Activated T-cell treated with anti-CD3 and anti-CD28 coated beads, Interleukin-2, amount 50 U/mL, for 72 hours (primary cell): ENCODE measurements at regions not wholly inside any gene's neighbourhood (a gene's known extent, or its start where the extent isn't known, plus 50 kb on each side); places are given as distances from the start of the nearest gene placed in this dataset.
A peak's percentile ranks its signal among the peaks of the same experiment; 100 is the strongest.
"Not testable (repeated sequence)": the region's sequence is repeated elsewhere in the genome, so short reads cannot be mapped to it uniquely, and the experiment has no call there.

Experiments used
- ATAC-seq, 2 donors: fragments of 150-1000 bp; cut with Tn5 transposase; replicated peaks in 1 of 2; 2 replicates each; pipeline ENCODE4 v1.10.0; 2021; ENCODE audit warnings: moderate library complexity in 2 of 2, mild to moderate bottlenecking in 1 of 2
- DNase-seq, 2 donors: peaks; one replicate each; pipeline ENCODE4 v3.0.0; 2021 to 2022; ENCODE audit warnings: mixed read lengths in 1 of 2
- H3K27ac Mint-ChIP-seq: one replicate; pipeline ENCODE4 v1.8.0; 2022; ENCODE audit warnings: mild to moderate bottlenecking, moderate library complexity, mixed read lengths
- H3K27me3 Mint-ChIP-seq: one replicate; pipeline ENCODE4 v1.8.0; 2022; ENCODE audit warnings: low read depth, mixed read lengths
- H3K36me3 Mint-ChIP-seq, 2 donors: one replicate each; pipeline ENCODE4 v1.8.0; 2022; ENCODE audit warnings: mixed read lengths in 2 of 2, mild to moderate bottlenecking in 1 of 2; ENCODE audit not compliant: insufficient read depth in 2 of 2
- H3K4me1 Mint-ChIP-seq: one replicate; pipeline ENCODE4 v1.8.0; 2022; ENCODE audit warnings: low read depth, mixed read lengths
- H3K4me3 Mint-ChIP-seq, 2 donors: one replicate each; pipeline ENCODE4 v1.8.0; 2022; ENCODE audit warnings: mild to moderate bottlenecking in 2 of 2, mixed read lengths in 2 of 2, moderate library complexity in 2 of 2
- H3K9me3 Mint-ChIP-seq, 2 donors: one replicate each; pipeline ENCODE4 v1.8.0; 2022; ENCODE audit warnings: mixed read lengths in 2 of 2

- DNase-seq (no peak), ATAC-seq (no peak)
- Mint-ChIP-seq H3K27me3 (no peaks in the 10 kb centered on the region), H3K36me3 (no peaks in the 10 kb centered on the region), H3K4me1 (no peaks in the 10 kb centered on the region), H3K27ac (no peak overlapping the region), H3K4me3 (no peak overlapping the region), H3K9me3 (no peaks in the 10 kb centered on the region)
These were observed 111.5 kb downstream of the PSAT1 start for GRCh38 chr9:78408388-78408787.

DNA sequence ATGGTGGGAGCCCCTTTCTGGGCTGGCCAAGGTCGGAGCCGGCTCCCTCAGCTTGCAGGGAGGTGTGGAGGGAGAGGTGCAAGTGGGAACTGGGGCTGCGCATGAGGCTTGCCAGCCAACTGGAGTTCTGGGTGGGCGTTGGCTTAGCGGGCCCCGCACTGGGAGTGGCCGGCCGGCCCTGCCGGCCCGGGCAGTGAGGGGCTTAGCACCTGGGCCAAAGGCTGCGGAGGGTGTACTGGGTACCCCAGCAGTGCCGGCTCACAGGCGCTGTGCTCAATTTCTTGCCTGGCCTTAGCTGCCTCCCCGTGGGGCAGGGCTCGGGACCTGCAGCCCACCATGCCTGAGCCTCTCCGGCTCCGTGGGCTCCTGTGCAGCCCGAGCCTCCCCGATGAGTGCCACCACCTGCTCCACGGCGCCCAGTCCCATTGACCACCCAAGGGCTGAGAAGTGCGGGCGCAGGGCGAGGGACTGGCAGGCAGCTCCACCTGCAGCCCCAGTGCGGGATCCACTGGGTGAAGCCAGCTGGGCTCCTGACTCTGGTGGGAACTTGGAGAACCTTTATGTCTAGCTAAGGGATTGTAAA lies 113.1 kb downstream of the PSAT1 start:
- not testable (repeated sequence) for H3K27me3 Mint-ChIP-seq, H3K27ac Mint-ChIP-seq, DNase-seq, H3K36me3 Mint-ChIP-seq, H3K4me3 Mint-ChIP-seq, ATAC-seq, H3K9me3 Mint-ChIP-seq, H3K4me1 Mint-ChIP-seq

DNA sequence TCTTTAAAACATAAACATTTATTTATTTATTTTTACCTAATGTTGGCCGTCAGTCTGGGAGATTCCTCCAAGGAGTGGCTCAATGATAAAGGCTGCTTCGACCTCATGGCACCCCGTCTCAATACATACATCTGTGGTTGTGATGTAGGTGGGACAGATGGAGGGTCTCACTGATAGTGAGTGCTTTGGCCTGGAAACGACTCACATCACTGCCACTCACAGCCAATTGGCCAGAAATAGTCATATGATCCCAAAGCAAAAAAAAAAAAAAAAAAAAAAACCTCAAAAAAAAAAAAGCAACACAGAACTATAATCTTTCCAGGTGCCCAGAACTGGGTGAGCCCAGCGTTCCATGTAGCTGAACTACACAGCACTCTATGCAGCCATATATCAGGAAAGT lies 125.4 kb downstream of the PSAT1 start:
- Mint-ChIP-seq H3K4me1 (no peaks in the 10 kb centered on the region), H3K4me3 (no peak overlapping the region), H3K36me3 (no peaks in the 10 kb centered on the region), H3K27me3 (no peaks in the 10 kb centered on the region), H3K9me3 (peaks cover 0 to 3% of the 10 kb centered on the region in 2 donors), H3K27ac (no peak overlapping the region)
- DNase-seq, result no peak
- no peak for ATAC-seq

DNA sequence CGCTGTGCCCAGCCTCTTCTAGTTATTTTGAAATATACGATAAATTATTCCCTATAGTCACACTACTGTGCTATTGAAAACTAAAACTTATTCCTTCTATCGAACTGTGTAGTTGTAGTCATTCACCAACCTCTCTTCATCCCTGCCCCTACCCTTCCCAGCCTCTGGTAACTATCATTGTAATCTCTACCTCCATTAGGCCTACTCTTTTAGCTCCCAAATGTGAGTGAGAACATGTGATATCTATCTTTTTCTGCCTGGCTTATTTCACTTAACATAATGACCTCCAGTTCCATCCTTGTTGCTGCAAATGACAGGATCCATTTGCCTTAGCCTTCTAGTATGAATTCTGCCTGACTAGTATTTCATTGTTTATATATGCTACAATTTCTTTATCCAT lies 127.4 kb downstream of the PSAT1 start:
- H3K27ac Mint-ChIP-seq, result no peak overlapping the region
- H3K4me3 Mint-ChIP-seq, result no peak overlapping the region
- H3K36me3 Mint-ChIP-seq, result no peaks in the 10 kb centered on the region
- H3K9me3 Mint-ChIP-seq, result peaks cover 0 to 4% of the 10 kb centered on the region in 2 donors
- H3K4me1 Mint-ChIP-seq, result no peaks in the 10 kb centered on the region
- DNase-seq, result no peak
- no peaks in the 10 kb centered on the region for H3K27me3 Mint-ChIP-seq
- ATAC-seq, result no peak

GRCh38 chr9:78428640-78429039 lies 131.7 kb downstream of the PSAT1 start:
- no peaks in the 10 kb centered on the region for H3K4me1 Mint-ChIP-seq
- no peak for ATAC-seq
- no peak for DNase-seq
- no peaks in the 10 kb centered on the region for H3K27me3 Mint-ChIP-seq
- no peak overlapping the region for H3K27ac Mint-ChIP-seq
- no peak overlapping the region for H3K4me3 Mint-ChIP-seq
- peaks cover 2 to 6% of the 10 kb centered on the region in 2 donors for H3K9me3 Mint-ChIP-seq
- no peaks in the 10 kb centered on the region for H3K36me3 Mint-ChIP-seq

DNA sequence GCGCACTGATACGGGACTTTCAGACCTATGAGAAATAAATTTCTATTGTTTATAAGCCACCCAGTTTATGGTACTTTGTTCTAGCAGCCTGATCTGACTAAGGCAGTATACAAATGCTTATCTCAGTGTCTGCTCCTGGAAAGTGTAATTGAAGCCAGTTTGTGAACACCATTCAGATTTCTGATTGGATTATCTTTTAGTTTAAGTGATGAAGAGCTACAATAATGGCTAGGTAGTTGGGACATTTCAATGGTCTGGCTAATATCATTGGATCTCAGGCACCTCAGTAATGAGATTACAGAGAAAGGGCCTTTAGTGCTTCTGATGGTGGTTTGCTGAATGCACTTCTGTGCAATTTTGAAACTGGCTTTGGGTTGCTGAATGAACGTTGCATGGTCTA lies 133.5 kb downstream of the PSAT1 start:
- no peak for DNase-seq
- Mint-ChIP-seq H3K27ac (no peak overlapping the region), H3K36me3 (no peaks in the 10 kb centered on the region), H3K9me3 (peaks cover 2 to 6% of the 10 kb centered on the region in 2 donors), H3K4me3 (no peak overlapping the region), H3K27me3 (no peaks in the 10 kb centered on the region), H3K4me1 (no peaks in the 10 kb centered on the region)
- ATAC-seq, result no peak

DNA sequence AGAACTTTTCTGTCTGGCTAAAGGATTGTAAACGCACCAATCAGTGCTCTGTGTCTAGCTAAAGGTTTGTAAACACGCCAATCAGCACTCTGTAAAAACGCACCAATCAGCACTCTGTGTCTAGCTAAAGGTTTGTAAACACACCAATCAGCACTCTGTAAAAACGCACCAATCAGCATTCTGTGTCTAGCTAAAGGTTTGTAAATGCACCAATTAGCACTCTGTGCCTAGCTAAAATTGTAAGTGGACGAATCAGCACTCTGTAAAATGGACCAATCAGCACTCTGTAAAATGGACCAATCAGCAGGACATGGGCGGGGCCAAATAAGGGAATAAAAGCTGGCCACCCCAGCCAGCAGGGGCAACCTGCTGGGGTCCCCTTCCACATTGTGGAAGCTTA lies 134.1 kb downstream of the PSAT1 start:
- H3K36me3 Mint-ChIP-seq, H3K4me1 Mint-ChIP-seq, H3K9me3 Mint-ChIP-seq, ATAC-seq, H3K27me3 Mint-ChIP-seq, H3K4me3 Mint-ChIP-seq, DNase-seq, H3K27ac Mint-ChIP-seq: not testable (repeated sequence)

DNA sequence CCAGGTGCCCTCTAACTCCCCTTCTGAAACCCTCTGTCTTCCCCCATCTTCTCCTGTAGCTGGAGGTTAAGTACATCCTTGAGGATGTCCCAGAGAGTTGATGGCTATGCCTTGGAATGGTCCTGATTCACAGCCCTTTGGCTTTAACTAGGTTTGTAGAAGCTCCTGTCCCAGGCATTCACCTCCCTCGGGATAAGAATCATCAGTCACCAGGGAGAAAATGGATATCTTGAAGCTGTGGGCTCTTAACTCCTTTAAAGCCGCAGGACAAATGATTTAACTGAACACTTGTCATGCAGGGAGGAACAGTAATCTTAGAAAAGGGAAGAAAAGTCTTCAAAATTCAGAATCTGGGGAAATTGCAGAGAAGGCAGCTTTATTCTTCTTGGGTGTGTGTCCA lies 139.9 kb downstream of the PSAT1 start:
- Mint-ChIP-seq H3K27ac (no peak overlapping the region), H3K4me1 (no peaks in the 10 kb centered on the region), H3K4me3 (no peak overlapping the region), H3K27me3 (peaks cover 15% of the 10 kb centered on the region), H3K9me3 (peaks cover under 1% of the 10 kb centered on the region in 2 donors), H3K36me3 (no peaks in the 10 kb centered on the region)
- ATAC-seq, result no peak
- no peak for DNase-seq

- no peaks in the 10 kb centered on the region for H3K9me3 Mint-ChIP-seq
- H3K4me1 Mint-ChIP-seq, result no peaks in the 10 kb centered on the region
- DNase-seq, result no peak
These were observed 140.4 kb downstream of the PSAT1 start for GRCh38 chr9:78437296-78437695.

DNA sequence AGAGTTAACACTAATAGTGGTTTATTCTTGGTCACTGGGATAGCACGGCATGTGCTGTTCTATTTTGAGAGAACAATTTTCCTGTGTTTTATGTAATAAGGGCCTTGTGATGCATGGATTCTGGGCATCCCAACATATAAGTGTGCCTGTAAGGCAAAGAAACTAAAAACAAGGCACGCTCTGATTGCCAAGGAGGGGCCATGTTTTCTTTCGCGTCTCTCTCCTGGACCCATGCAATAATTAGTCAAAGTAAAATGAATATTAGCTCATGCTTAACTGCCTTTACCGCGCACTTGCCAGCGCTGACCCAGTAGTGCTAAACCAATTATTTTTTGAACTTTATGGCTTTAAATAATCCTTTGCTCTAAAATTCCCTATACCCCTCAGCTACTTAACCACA lies 140.9 kb downstream of the PSAT1 start:
- no peak for ATAC-seq
- H3K4me1 Mint-ChIP-seq, result no peaks in the 10 kb centered on the region

More at GRCh38 chr9:78437296-78437695, 140.4 kb downstream of the PSAT1 start:
- H3K27me3 Mint-ChIP-seq, result peaks cover 15% of the 10 kb centered on the region
- ATAC-seq, result no peak
- H3K36me3 Mint-ChIP-seq, result no peaks in the 10 kb centered on the region
- no peak overlapping the region for H3K4me3 Mint-ChIP-seq
- H3K27ac Mint-ChIP-seq, result no peak overlapping the region

DNA sequence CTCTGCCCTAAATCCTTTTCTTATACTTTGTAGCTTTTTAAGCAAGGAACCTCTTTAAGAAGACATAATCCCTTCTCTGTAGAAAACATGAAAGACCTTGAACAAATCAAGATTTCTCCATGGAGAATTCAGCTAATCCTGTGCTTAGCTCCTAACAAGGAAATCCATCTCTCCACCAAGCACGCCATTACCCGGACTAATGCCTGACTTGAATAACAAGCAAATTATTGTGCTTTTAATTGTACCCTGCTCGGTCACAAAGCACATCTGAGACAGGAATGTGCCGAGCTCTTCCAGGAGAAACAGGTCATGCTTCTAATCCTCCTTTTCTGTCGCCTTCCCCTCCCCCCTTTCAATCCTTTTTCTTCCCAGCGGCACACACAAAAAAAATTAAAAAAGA lies 141.3 kb downstream of the PSAT1 start:
- H3K27ac Mint-ChIP-seq, result no peak overlapping the region

More for the DNA sequence above, 140.9 kb downstream of the PSAT1 start:
- H3K9me3 Mint-ChIP-seq, result no peaks in the 10 kb centered on the region
- no peak for DNase-seq
- H3K27me3 Mint-ChIP-seq, result peaks cover 15% of the 10 kb centered on the region
- H3K36me3 Mint-ChIP-seq, result no peaks in the 10 kb centered on the region
- no peak overlapping the region for H3K27ac Mint-ChIP-seq
- H3K4me3 Mint-ChIP-seq, result no peak overlapping the region

GRCh38 chr9:78438780-78439179 lies 141.9 kb downstream of the PSAT1 start:
- H3K9me3 Mint-ChIP-seq, result no peaks in the 10 kb centered on the region
- H3K36me3 Mint-ChIP-seq, result no peaks in the 10 kb centered on the region
- H3K4me1 Mint-ChIP-seq, result no peaks in the 10 kb centered on the region
- ATAC-seq, result no peak
- H3K4me3 Mint-ChIP-seq, result no peak overlapping the region
- no peak for DNase-seq
- H3K27ac Mint-ChIP-seq, result no peak overlapping the region
- peaks cover 15% of the 10 kb centered on the region for H3K27me3 Mint-ChIP-seq

More for the DNA sequence above, 141.3 kb downstream of the PSAT1 start:
- no peaks in the 10 kb centered on the region for H3K36me3 Mint-ChIP-seq
- no peaks in the 10 kb centered on the region for H3K9me3 Mint-ChIP-seq
- no peak for DNase-seq
- H3K4me1 Mint-ChIP-seq, result no peaks in the 10 kb centered on the region
- no peak overlapping the region for H3K4me3 Mint-ChIP-seq
- H3K27me3 Mint-ChIP-seq, result peaks cover 15% of the 10 kb centered on the region
- ATAC-seq, result no peak

GRCh38 chr9:78439190-78439865 lies 142.4 kb downstream of the PSAT1 start:
- DNase-seq, result peak; percentile 60 to 71
- Mint-ChIP-seq H3K36me3 (no peaks in the 10 kb centered on the region), H3K27ac (no peak overlapping the region), H3K4me1 (no peaks in the 10 kb centered on the region), H3K27me3 (peaks cover 15% of the 10 kb centered on the region), H3K9me3 (no peaks in the 10 kb centered on the region), H3K4me3 (no peak overlapping the region)
- ATAC-seq, result peak in 1 of 2 donors; percentile 36
